LHCN-M2 (cell line): ENCODE measurements at regions not wholly inside any gene's neighbourhood (a gene's known extent, or its start where the extent isn't known, plus 50 kb on each side); places are given as distances from the start of the nearest gene placed in this dataset.

ENCODE experiments used
- DNase-seq: peaks from one replicate; pipeline ENCODE4 v3.0.0-alpha.2; 2012; ENCODE audit warnings: low read depth

GRCh38 chr6:158249340-158249836 lies 62.9 kb upstream of the TULP4 start:
- no peak for DNase-seq

GRCh38 chr6:158251565-158251964 lies 60.7 kb upstream of the TULP4 start:
- DNase-seq: no peak

- no peak for DNase-seq
These were observed 59.0 kb upstream of the TULP4 start for GRCh38 chr6:158253248-158253647.

DNA sequence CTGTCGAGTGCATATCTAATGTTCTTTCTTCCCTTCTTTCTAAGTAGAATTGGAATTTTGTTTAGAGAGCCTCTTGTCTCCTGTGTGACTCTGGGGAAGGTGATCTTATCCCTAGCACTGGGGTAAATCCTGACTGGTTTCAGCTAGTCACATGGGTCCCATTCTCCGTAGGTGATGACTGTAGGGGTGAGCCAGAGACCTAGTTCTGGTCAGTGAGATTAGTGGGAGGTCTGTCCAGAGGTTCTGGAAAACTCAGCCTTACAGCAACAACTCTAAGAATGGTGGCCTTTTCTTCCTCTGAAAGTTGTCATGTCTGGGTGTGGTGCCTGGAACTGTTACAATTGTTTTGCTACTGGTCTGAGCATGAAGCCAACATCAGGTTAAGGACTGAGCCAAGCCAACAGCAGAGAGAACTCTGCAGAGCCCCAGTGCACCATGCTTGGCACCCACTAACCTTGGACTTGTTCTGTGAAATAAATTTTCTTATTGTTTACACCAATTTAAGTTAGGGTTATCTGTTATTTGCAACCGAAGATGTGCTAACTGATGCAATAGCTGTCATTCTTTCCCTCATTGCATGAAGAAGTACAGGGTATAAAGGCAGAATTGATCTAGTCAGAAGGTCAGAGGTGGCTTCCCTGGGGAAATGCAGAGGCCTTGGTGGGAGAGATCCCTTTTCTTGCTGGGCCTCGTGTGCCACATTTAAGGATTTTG lies 56.8 kb upstream of the TULP4 start:
- DNase-seq: no peak

DNA sequence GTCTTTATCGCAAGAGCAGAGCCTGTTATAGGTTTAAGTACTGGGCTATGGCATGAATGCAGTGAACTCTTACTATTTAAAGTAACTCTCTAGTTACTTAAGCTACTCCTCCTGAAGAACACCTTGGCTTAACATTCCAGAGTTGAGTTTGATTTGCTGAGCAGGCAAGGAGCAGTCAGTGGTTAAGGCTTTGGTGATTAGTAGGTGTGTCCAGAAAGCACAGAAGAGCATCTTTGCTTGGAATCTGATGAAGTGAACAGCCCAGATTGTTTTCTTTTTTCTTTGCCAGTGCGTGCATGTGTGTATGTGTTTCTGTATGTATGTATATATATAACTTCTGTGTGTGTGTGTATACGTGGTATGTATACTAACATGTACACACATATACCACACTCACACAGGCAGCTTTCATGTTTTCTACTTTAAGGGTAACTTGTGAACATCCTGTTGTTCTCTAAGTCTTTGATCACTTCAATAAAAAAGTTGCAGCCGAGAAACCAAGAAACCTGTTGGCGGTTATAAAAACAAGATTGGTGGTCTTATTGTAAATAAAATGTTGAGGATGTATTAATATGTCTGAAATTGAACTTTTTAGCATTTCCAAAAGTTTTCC lies 56.2 kb upstream of the TULP4 start:
- DNase-seq: no peak

DNA sequence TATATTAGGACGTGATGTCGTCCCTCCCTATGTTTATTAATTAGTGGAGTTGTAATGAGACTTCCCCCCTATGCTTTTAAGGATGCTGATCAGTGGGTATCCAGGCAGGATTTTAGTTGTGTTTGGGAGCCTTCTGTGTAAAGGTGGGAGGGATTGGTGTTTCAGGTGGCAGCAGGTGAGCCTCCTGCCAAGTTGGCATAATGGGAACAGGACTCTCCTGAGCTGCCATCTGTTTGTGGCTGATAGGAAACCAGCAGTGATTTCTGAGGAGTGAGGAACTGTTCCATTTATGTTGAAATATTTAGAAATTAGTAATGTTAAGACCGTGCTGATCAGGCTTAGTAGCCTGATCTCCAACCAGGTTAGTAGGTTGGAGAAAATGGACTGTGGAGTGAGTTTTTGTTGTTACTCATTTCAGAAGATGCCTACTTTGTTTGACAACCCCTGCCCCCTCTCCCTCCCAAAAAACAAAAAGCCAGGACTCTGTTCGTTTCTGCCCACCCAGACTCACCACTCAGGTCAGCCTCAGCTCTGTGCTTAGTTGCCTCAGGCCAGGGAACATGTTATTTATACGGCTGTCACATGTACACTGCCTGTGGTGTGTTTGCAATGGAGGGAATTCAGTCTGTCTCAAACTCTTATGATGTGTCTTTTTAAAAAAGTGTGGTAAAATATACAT lies 55.4 kb upstream of the TULP4 start:
- no peak for DNase-seq

GRCh38 chr6:158257425-158257759 lies 54.9 kb upstream of the TULP4 start:
- DNase-seq: peak; percentile 26

GRCh38 chr6:158257781-158258180 lies 54.5 kb upstream of the TULP4 start:
- no peak for DNase-seq

DNA sequence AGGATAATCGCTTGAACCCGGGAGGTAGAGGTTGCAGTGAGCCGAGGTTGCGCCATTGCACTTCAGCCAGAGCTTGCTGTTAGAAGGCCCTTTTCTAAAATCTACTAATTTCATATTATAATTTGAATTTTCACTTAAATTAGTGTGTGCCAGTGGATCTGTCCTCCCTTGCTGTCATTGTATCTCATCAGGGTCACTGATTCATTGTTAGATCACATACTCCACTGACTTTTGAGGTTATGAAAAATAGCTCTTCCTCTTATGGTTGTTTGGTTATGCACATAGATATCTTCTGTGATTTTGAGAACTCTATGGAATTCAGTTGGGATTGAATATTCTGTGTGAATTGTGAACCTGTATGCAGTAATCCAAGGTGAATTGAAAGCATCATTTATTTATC lies 53.1 kb upstream of the TULP4 start:
- peak; percentile 35 for DNase-seq

- no peak for DNase-seq
These were observed 52.4 kb upstream of the TULP4 start for GRCh38 chr6:158259845-158260244.

GRCh38 chr6:158262082-158262481 lies 50.2 kb upstream of the TULP4 start:
- DNase-seq: no peak
